ENCODE measurements at regions not wholly inside any gene's neighbourhood (a gene's known extent, or its start where the extent isn't known, plus 50 kb on each side); places are given as distances from the start of the nearest gene placed in this dataset.
A peak's percentile ranks its signal among the peaks of the same experiment; 100 is the strongest.

DNA sequence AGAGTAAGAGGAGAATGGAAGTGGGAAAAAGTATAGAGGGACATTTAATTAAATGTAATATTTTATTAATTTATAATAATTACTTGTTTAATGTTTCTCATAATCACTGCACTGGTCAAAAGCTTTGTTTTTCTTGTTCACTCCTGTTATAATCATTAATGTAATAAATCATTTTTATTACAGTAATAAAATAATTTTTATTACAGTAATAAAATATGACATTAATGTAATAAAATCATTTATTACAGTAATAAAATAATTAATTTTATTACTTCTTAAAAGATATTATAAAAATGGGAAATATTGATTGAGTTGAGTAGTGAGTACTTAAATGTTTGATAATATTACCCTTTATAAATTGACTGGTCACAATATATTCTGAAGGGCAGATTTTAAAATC, 181.1 kb upstream of the SOX2 start:
- in situ Hi-C loops (cut with HindIII; ENCODE audit: low sequenced_read_pairs) = no loop called here
- H3K4me3 ChIP-seq (ENCODE audit: low read depth, low read length) = no peak overlapping the region
- no peak for DNase-seq (ENCODE audit: low read depth, low spot score)
- TF ChIP-seq, protein P1, sequence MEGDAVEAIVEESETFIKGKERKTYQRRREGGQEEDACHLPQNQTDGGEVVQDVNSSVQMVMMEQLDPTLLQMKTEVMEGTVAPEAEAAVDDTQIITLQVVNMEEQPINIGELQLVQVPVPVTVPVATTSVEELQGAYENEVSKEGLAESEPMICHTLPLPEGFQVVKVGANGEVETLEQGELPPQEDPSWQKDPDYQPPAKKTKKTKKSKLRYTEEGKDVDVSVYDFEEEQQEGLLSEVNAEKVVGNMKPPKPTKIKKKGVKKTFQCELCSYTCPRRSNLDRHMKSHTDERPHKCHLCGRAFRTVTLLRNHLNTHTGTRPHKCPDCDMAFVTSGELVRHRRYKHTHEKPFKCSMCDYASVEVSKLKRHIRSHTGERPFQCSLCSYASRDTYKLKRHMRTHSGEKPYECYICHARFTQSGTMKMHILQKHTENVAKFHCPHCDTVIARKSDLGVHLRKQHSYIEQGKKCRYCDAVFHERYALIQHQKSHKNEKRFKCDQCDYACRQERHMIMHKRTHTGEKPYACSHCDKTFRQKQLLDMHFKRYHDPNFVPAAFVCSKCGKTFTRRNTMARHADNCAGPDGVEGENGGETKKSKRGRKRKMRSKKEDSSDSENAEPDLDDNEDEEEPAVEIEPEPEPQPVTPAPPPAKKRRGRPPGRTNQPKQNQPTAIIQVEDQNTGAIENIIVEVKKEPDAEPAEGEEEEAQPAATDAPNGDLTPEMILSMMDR (IDR thresholded peaks at IDR 0.05; ENCODE audit: low read depth, low read length) = no peak

DNA sequence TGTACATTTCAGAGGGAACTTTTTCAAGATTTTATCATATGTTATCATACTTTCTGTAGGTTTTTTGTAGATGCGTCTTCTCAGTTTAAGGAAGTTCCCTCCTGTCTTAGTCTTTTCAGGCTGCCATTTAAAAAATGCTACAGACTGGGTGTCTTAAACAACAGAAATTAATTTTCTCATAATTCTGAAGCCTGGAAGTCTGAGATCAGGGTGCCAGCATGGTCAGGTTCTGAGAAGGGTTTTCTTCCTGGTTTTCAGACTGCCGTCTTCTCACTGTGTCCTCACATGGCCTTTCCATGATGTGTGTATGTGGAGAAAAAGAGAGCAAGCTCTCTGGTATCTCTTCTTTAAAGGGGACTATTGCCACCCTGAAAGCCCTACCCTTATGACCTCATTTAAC, 189.9 kb upstream of the SOX2 start:
- in situ Hi-C loops (cut with HindIII; ENCODE audit: low sequenced_read_pairs) = no loop called here
- DNase-seq (ENCODE audit: low read depth, low spot score) = no peak
- no peak overlapping the region for H3K4me3 ChIP-seq (ENCODE audit: low read depth, low read length)
- TF ChIP-seq, protein P1 (IDR thresholded peaks at IDR 0.05; ENCODE audit: low read depth, low read length) = no peak

DNA sequence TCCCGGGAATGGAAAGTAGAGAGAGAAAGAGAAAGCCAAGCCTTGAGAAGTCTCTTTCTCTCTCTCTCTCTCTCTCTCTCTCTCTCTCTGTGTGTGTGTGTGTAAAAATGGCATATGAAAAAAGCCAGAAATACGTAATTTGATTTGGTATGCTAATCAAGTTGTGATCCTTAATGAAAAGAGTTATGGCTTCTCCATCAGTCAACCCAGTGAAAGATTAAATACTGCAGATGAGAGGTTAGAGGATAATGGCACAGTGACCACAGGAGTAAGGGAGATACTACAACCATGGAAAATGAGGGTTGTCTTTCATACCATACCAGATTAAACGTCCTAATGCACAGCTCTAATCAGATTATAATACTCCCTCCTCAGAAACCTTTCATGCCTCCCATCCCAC, 193.5 kb upstream of the SOX2 start:
- TF ChIP-seq, protein P1 (IDR thresholded peaks at IDR 0.05; ENCODE audit: low read depth, low read length) = no peak
- no peak overlapping the region for H3K4me3 ChIP-seq (ENCODE audit: low read depth, low read length)
- no peak for DNase-seq (ENCODE audit: low read depth, low spot score)
- in situ Hi-C loops (cut with HindIII; ENCODE audit: low sequenced_read_pairs) = no loop called here

DNA sequence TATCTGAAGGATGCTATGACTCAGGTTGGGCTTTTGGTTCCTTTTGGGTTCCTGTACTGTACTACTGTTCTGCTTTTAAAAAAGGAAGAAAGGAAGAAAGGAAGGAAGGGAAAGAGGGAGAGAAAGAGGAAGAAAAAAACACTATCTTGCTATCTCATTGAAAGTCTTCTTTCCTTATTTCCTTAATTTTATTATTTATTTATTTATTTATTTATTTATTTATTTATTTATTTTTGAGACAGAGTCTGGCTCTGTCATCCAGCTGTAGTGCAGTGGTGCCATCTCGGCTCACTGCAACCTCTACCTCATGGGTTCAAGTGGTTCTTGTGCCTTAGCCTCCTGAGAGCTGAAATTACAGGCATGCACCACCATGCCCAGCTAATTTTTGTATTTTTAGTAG, 198.9 kb upstream of the SOX2 start:
- in situ Hi-C loops (cut with HindIII; ENCODE audit: low sequenced_read_pairs) = no loop called here
- DNase-seq (ENCODE audit: low read depth, low spot score) = no peak
- H3K4me3 ChIP-seq (ENCODE audit: low read depth, low read length) = no peak overlapping the region
- TF ChIP-seq, protein P1 (IDR thresholded peaks at IDR 0.05; ENCODE audit: low read depth, low read length) = no peak

DNA sequence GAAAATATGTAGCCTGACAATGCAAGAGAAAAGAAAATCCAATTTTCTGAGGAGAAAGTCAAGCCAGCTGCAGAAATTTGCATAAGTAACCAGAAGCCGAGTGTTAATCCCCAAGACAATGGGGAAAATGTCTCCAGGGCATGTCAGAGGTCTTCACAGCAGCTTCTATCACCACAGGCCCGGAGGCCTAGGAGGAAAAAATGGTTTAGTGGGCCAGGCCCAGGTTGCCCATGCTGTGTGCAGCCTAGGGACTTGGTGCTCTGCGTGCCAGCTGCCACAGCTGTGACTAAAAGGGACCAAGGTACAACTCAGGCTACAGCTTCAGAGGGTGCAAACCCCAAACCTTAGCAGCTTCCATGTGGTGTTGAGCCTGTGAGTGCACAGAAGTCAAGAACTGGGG, 201.2 kb upstream of the SOX2 start:
- no peak overlapping the region for H3K4me3 ChIP-seq (ENCODE audit: low read depth, low read length)
- in situ Hi-C loops (cut with HindIII; ENCODE audit: low sequenced_read_pairs) = no loop called here
- TF ChIP-seq, protein P1 (IDR thresholded peaks at IDR 0.05; ENCODE audit: low read depth, low read length) = no peak
- no peak for DNase-seq (ENCODE audit: low read depth, low spot score)

DNA sequence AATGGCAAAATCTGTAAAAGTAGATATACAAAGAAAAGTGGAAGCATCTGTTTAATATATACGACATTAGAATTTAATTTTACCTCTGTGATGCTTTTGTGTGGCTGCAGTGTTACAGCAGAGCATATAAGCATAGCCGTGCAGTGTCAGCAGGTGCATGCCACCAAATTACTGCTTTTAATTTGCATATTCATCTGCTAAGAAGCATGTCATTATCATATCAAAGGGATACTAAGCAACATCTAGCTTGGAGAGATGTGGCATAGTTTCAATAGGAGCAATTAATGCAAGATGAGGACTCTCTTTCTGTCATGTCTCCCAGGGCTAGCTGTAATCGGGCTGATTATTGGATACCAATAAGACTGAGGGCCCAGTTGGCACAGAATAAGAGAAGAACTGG, 214.4 kb upstream of the SOX2 start:
- DNase-seq (ENCODE audit: low read depth, low spot score) = no peak
- TF ChIP-seq, protein P1 (IDR thresholded peaks at IDR 0.05; ENCODE audit: low read depth, low read length) = no peak
- in situ Hi-C loops (cut with HindIII; ENCODE audit: low sequenced_read_pairs) = no loop called here
- H3K4me3 ChIP-seq (ENCODE audit: low read depth, low read length) = no peak overlapping the region

DNA sequence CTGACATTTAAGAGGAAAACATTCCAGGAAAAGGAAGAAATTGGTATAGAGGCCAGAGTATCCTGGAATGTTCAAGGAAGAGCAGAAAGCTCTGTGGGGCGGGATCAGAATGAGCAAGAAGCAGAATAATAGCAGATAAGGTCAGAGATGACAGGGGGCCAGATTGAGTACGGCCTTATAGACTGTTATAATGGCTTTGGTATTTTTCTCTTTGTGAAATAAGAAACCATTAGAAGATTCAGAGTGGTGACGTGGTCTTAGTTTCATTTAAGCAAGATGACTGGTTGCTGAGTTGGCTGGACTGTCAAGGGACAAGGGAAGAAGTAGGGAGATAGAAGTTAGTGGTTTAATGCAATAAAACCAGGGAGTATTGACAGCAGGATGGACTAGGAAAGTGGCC, 218.3 kb upstream of the SOX2 start:
- in situ Hi-C loops (cut with HindIII; ENCODE audit: low sequenced_read_pairs) = no loop called here
- TF ChIP-seq, protein P1 (IDR thresholded peaks at IDR 0.05; ENCODE audit: low read depth, low read length) = no peak
- peak; percentile 71 for DNase-seq (ENCODE audit: low read depth, low spot score)
- no peak overlapping the region for H3K4me3 ChIP-seq (ENCODE audit: low read depth, low read length)
